SIG-M5 treated with dmso at 0.1 percent for 504 hours (cell line): ENCODE measurements at regions not wholly inside any gene's neighbourhood (a gene's known extent, or its start where the extent isn't known, plus 50 kb on each side); places are given as distances from the start of the nearest gene placed in this dataset.

ENCODE experiments used
- DNase-seq: peaks from one replicate; lab custom pipeline; 2025; ENCODE audit not compliant: unreplicated experiment; lab: John Stamatoyannopoulos, UW

DNA sequence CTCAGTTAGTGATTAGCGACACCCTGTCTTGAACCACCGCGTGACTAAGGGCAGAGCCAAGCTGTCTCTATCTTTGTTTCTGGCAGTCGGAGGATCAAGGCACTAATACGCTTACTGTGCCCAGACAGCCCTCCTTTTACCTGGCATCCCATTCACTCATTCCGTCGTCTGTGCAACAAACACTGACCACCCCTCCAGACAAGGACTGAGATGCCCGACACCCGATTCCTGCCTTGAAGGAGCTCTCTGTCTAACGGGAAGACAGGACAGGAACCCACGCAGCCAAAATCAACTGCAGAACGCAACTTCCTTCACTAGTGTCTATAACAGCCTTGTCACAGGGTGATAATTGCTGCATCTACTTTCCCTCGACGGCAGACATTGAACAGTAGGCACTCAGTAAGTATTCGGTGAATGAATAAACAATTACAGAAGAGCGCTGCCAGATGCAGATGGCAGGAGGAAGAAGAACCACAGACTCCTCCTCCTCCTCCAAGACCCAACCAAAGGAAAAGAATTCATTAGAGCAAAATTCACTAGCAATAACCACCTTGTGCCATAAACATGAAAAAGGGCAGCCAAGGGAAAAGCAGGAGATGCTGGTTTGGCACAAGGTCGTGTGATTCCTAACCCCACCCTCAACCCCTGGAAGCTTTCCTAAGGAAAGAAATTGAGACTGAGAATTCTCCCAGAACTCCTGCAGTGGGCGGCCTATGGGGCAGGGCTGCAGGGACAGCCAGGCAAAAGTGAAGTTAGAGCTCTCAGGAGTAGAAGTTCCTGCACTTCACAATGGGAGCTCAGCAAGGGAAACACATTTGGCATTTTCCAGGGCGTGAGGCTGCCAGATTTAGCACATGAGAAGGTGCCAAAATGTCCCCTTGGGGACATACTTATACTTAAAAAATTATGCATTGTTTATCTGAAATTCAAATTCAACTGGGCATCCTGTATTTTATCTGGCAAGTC lies 186.6 kb upstream of the DIO3 start:
- DNase-seq: no peak

GRCh38 chr14:101377069-101377468 lies 184.2 kb upstream of the DIO3 start:
- no peak for DNase-seq

DNA sequence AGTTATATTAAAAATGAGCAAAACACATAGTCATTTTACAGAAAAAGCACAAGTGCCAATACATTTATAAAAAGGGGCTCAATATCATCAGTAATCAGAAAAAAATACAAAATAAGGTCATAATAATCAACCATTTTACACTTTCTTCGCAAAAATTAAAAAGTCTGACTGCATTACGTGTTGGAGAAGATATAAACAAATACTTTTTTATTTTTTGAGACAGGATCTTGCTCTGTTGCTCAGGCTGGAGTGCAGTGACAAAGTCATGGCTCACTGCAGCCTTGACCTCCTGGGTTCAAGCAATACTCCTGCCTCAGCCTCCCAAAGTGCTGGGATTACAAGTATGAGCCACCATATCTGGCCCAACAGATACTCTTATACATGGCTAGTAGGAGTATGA lies 181.5 kb upstream of the DIO3 start:
- DNase-seq: no peak

DNA sequence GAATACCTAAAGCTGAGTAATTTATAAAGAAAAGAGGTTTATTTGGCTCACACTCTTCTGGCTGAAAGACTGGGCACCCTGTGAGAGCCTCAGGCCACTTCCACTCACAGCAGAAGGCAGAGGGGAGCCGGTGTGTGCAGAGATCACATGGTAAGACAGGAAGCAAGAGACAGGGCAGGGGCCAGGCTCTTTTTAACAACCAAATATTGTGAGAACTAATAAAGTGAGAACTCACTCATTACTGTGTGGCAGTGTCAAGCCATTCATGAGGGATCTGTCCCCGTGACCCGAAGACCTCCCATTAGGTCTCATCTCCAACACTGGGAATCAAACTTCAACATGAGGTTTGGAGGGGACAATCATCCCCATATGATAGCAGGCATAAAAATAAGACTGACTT lies 180.8 kb upstream of the DIO3 start:
- no peak for DNase-seq

DNA sequence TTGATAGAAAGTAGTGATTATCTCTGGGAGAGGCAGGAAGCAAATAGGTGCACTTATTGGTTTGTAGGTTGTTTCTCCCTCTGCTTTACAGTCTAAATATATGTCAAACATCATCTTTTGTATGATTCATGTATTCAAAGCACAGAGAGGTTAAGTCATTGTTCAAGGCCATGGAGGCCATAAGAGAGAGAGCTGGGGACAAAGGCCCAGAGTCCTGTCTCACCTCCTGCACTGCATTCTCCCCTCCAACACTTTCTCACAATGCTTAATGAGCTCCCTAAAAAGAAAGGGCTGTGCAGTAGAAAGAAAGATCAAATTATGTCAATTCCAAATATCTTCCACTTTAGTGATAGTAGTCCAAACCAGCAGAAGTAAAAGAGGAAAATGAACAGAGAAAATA lies 180.4 kb upstream of the DIO3 start:
- no peak for DNase-seq

DNA sequence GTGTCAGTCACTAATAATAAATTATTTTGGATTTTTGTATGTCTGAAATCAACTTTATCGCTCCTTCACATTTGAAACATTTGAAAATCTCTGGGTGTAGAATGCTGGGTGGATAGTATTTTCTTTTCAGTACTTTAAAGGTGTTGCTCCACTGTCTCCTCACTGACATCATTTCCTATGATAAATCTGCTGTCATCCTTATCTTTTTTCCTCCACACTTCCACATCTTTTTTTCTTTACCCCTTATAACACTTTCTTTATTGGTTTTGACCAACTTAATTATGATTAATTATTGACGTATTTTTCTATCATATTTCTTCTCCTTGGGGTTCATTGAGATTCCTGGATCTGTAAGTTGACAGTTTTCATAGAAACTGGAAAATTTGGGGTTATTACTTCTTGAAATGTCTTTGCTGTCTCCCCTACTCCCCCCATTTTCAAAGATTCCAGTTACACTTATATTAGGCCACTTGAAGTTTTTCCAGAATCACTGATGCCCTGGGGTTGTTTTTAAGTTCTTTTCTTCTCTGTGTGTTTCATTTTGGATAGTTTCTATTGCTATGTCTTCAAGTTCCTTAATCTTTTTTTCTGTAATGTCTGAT lies 177.5 kb upstream of the DIO3 start:
- no peak for DNase-seq

DNA sequence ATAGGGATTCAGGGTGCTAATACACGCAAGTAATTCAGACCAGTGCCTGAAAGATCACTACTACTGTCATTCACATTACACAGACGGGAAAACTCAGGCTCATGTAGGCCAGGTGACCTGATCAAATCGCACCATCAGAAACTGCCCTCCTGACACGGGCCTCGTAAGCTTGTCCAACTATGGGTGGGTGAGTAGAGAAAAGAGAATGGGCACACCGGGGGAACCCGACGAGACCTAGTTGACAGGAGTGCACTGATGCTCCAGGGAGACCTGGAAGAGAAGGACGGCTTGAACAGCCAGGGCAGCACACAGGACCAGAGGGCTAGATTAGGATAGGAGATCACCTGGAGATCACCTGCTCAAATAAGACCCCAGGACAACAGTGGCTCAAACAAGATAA lies 166.9 kb upstream of the DIO3 start:
- no peak for DNase-seq

- no peak for DNase-seq
These were observed 165.5 kb upstream of the DIO3 start for GRCh38 chr14:101395779-101396178.

DNA sequence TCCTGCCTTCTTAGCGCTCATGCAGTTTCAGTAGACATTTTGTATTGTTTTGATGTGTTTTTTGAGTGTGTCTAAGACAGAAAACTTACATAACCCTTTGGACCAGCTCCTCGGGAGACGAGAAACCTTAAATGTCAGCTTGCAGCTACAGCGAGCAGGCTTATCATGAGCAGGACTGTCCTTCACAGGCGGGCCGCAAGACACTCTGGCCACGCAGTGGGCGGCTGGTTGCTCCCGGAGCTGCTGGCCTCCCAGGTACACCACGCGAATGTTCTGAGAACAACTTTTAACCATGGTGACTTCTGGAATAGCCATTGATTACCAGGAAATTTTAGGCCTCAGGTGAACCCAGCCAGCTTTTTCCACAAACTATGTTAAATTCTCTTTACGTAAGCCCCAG lies 164.1 kb upstream of the DIO3 start:
- no peak for DNase-seq

DNA sequence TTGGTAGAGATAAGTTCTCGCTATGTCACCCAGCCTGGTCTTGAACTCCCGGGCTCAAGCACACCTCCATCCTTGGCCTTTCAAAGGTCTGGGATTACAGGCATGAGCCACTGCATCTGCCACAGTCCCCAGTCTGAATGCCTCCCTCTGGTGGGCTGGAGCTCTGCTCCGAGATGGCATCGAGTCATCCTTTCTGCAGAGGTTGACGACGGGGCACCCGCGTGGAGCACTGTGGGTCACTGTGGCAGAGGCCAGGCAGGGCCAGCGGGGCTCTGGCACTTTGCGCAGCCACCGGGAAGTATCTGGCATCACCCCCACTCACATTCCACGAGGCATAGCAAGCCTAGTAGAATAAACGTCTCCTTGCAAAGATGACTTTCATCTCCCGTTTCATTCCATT lies 163.3 kb upstream of the DIO3 start:
- DNase-seq: no peak

DNA sequence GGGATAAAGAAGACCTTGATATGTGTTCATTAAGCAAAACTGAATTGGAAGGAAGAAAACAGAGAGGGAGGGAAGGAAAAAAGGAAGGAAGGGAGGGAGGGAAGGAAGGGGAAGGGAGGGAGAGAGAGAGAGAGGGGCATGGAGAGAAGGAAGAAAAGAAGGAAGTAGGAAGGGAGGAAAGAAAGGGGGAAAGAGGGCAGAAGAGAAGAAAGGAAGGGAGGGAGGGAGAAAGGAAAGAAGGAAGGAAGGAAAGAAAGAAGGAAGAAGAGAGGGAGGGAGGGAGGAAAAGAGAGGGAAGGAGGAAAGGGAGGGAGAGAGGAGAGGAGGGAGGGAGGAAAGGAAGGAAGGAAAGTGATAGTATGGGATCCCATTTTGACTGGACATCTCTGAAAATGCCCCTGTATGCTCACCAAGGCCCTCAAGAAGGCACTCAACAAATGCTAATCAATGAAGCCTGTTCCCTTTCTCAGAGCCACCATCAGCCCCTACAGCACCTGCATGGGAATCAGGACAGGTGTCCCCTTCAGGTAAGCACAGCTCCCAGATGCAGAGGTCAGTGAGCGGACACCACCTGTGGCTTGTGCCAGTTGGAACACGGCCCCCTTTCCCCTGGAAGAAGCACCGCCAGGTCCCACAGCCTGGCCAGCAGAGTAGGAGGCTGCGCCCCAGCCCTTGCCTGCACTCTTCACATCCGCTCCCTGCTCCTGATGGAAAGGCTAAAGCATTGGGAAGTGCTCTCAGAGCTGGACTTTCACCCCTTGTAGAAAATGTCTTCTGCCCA lies 161.4 kb upstream of the DIO3 start:
- no peak for DNase-seq

GRCh38 chr14:101400830-101401229 lies 160.5 kb upstream of the DIO3 start:
- no peak for DNase-seq

- no peak for DNase-seq
These were observed 158.2 kb upstream of the DIO3 start for GRCh38 chr14:101402936-101403660.

- no peak for DNase-seq
These were observed 156.7 kb upstream of the DIO3 start for GRCh38 chr14:101404426-101405170.

DNA sequence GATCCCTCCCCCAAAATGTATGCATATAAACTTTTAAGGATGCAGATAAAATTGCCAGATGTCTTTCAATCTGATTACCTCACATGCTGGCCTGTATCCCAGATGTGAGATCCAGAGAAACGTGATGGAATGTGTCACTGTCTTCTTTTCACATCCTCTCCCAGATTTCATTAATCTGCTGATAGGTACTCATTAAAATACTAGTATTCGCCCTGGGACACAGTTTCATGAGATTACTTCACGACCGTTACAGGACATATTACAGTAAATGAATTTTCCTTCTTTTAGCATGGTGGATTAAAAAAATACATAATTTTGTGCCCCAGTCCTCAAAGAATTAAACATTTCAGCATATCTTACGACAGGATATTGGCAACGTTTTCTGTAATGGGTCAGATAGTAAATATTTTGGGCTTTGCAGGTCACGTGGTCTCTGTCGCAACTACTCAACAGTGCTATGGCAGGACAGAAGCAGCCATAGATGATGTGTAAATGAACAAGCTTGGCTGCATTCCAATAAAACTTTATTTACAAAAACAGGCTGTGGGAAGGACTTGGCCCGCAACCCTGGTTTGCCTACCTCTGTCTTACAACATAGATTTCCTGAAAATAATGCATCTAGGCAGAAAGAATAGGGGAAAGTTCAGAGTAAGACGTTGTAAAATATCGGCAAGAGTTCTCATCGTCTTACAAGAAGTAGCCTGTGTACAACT lies 156.0 kb upstream of the DIO3 start:
- DNase-seq: no peak

DNA sequence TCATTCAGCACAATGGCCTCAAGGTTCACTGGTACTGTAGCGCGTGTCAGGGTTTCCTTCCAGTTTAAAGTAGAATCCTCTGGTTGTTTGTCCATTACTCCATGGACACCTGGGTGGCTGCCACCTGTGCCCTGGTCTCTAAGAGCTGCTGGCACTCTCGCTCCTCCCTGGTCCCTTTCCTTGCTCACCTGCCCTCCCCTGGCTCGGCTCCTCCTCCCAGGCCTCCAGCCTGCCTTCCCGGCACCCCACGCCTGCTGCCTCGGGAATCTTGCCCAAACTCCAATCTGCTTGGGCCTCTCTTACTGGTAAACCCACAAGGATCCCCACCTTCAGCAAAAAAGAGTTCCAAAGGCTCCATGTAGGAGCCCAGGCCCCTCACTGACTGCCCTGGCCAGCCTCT lies 154.4 kb upstream of the DIO3 start:
- no peak for DNase-seq

DNA sequence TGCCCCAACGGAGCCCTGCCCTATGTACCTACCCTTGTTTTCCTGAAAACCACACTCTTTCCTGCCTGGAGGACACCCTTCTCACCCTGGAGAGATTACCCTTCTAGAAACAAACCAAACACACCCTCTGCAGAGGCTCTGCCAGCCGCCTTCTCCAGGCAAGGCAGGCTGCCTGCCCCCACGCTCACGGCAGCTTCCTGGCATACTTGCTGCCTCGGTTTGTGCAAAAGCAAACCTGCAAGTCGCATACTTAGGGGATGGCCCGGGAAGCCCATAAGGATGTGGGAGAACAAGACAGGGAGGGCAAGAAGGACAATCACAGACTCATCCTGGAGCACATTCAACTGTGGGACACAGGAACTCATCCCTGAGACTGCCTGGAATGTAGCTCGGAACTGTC lies 154.0 kb upstream of the DIO3 start:
- no peak for DNase-seq

DNA sequence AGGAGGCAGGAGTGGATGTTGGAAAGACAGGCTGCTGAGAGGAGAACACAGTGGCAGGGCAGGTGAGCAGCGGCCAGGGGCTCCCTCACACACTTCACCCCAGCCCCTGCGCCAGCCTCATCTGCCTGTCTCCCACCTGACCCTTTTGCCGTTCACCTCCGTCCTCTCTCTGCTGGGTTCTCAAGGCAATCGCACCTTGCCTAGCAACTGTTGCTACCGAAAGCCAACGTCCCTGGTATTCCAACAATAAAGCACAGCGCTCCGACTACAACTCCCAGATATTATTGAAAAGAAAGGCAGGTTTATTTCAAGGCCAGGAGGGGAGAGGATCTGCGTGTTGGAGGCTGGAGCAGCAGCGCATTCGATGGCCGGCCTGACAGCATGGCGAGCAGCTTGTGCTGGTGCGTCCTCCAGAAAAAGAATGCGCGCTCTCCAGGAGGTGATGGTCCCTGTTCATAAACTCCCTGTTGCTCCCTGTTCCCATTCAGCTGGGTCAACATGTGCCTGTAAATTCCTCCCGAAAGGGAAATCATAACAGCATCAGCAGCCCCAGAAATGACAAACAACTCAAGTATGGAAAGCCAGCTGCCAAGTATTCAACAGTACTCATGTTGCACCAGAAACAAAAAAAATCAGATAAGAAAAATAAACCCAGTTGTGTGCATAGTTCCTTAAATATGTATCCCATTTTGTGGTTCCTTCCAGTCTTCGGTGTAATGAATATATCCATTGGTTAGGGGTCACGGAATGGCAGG lies 153.0 kb upstream of the DIO3 start:
- DNase-seq: peak; percentile 13

GRCh38 chr14:101409006-101409543 lies 152.2 kb upstream of the DIO3 start:
- DNase-seq: no peak
